Vagina (tissue), 2 donors: ENCODE measurements at regions not wholly inside any gene's neighbourhood (a gene's known extent, or its start where the extent isn't known, plus 50 kb on each side); places are given as distances from the start of the nearest gene placed in this dataset.

Experiments
- POLR2A ChIP-seq, 2 donors: fragments of 450-650 bp; IDR thresholded peaks; one replicate each; pipeline ENCODE4 v1.6.1; 2017; ENCODE audit warnings: antibody characterized with exemption in 2 of 2, mild to moderate bottlenecking in 2 of 2, moderate library complexity in 2 of 2
- TF ChIP-seq, protein P1 (sequence below), 3 experiments: fragments of 450-650 bp in 2 of 3; fragments of 200-600 bp in 1 of 3; sonication (generic) in 1 of 3; IDR thresholded peaks; one replicate each; pipeline ENCODE4 v1.5.1; 2017 to 2019; ENCODE audit warnings: antibody characterized with exemption in 3 of 3, mild to moderate bottlenecking in 2 of 3, moderate library complexity in 2 of 3

DNA sequence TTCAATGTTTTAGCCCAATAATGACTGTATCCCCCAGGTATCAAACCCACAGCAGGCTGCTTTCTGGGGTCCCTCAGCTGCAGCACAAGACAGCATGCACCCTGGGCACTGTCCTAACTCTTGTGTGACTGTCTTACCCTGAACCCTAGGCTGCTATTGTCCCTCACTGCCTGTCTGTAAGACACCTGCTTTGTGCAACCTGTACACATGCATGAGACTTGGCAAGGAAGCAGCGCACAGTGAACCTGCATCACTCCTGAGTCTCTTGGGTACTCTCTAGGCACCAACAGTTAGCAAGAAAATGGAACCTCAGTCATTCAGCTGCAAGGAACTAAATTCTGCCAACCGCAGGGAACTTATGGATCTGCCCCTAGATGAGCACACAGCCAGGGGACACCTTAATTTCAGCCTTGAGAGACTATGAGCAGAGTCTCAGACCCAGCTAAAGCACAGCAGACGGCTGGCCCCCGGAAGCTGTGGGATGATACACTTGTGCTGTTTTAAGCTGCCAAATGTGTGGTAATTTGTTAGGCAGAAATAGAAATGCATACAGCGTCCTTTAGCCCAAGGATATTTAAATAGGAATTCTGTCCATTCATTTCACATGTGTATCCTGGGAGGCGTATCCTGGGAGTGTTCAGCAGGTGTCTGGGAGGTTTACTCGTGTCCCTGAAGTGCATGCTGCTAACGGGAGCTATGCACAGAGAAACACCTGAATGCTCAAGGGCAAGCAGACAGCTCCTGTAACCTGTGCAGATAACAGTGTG, 223.8 kb downstream of the KLF13 start:
- TF ChIP-seq, protein P1, sequence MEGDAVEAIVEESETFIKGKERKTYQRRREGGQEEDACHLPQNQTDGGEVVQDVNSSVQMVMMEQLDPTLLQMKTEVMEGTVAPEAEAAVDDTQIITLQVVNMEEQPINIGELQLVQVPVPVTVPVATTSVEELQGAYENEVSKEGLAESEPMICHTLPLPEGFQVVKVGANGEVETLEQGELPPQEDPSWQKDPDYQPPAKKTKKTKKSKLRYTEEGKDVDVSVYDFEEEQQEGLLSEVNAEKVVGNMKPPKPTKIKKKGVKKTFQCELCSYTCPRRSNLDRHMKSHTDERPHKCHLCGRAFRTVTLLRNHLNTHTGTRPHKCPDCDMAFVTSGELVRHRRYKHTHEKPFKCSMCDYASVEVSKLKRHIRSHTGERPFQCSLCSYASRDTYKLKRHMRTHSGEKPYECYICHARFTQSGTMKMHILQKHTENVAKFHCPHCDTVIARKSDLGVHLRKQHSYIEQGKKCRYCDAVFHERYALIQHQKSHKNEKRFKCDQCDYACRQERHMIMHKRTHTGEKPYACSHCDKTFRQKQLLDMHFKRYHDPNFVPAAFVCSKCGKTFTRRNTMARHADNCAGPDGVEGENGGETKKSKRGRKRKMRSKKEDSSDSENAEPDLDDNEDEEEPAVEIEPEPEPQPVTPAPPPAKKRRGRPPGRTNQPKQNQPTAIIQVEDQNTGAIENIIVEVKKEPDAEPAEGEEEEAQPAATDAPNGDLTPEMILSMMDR (IDR thresholded peaks at IDR 0.05) = no peak
- TF ChIP-seq POLR2A (IDR thresholded peaks at IDR 0.05) = no peak
